Kidney epithelial cell (primary cell): ENCODE measurements at regions not wholly inside any gene's neighbourhood (a gene's known extent, or its start where the extent isn't known, plus 50 kb on each side); places are given as distances from the start of the nearest gene placed in this dataset.

Experiments used
- DNase-seq: peaks from one replicate; pipeline ENCODE4 v3.0.0-alpha.2; 2010; ENCODE audit warnings: low read depth
- H3K27me3 ChIP-seq: 2 replicates; pipeline ENCODE4 v1.6.0; 2011; ENCODE audit warnings: low read length; ENCODE audit not compliant: control insufficient read depth, insufficient read depth
- H3K36me3 ChIP-seq: 2 replicates; pipeline ENCODE4 v1.5.1; 2011; ENCODE audit warnings: low read length; ENCODE audit not compliant: control insufficient read depth, insufficient read depth
- H3K4me3 ChIP-seq: 2 replicates; pipeline ENCODE4 v1.5.1; 2011; ENCODE audit warnings: low read depth, mild to moderate bottlenecking, control low read depth, low read length
- TF ChIP-seq, protein P1 (sequence below): IDR thresholded peaks from 2 replicates; pipeline ENCODE4 v1.5.1; 2011; ENCODE audit warnings: mild to moderate bottlenecking, moderate library complexity, low read length, control low read depth, inconsistent platforms; ENCODE audit not compliant: insufficient read depth, poor library complexity, severe bottlenecking

DNA sequence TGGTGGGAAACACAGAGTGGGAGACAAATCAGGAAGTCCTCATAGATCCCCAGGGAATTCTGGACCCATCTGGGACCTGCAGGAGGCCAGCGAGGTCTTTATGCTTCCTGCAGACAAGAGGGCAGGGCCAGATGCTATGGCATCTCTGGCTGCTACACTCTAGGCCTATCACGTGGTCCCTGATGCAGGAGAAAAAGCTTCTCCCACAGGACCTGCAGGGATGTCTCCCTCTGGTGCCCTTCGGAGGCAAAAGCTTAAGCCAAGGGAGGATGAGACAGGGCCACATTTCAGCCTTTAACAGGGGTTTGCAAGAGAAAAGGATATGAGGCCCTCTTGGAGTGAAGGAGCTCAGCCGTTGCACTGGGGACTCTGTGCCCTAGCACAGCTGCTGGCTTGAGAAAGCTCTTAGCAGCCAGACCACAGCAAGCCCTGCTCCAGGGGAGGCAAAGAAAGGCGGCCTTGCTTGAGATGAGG lies 243.0 kb downstream of the C1orf94 start:
- Histone ChIP-seq H3K27me3 (no peaks in the 10 kb centered on the region), H3K4me3 (no peak overlapping the region), H3K36me3 (no peaks in the 10 kb centered on the region)
- TF ChIP-seq, protein P1, sequence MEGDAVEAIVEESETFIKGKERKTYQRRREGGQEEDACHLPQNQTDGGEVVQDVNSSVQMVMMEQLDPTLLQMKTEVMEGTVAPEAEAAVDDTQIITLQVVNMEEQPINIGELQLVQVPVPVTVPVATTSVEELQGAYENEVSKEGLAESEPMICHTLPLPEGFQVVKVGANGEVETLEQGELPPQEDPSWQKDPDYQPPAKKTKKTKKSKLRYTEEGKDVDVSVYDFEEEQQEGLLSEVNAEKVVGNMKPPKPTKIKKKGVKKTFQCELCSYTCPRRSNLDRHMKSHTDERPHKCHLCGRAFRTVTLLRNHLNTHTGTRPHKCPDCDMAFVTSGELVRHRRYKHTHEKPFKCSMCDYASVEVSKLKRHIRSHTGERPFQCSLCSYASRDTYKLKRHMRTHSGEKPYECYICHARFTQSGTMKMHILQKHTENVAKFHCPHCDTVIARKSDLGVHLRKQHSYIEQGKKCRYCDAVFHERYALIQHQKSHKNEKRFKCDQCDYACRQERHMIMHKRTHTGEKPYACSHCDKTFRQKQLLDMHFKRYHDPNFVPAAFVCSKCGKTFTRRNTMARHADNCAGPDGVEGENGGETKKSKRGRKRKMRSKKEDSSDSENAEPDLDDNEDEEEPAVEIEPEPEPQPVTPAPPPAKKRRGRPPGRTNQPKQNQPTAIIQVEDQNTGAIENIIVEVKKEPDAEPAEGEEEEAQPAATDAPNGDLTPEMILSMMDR: no peak
- DNase-seq: no peak

DNA sequence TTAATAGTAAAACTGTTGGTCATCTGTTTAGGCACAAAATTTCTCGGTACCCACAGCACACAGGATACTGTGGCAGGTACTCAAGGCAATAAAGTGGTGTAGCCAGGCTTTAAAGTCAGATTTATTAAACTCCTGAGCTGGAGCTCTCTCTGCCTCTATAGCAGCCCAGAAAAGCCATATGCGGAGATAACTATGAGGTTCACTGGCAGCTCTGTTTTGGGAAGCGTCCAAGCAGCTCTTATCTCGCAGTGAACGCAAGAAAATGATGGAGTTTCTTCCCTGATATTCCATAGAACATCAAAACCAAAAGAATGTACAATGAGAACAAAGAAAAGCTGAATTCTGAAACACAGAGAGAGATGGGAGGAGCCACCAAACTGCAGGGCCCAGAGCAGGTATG lies 248.3 kb downstream of the C1orf94 start:
- TF ChIP-seq, protein P1: no peak
- DNase-seq: no peak

DNA sequence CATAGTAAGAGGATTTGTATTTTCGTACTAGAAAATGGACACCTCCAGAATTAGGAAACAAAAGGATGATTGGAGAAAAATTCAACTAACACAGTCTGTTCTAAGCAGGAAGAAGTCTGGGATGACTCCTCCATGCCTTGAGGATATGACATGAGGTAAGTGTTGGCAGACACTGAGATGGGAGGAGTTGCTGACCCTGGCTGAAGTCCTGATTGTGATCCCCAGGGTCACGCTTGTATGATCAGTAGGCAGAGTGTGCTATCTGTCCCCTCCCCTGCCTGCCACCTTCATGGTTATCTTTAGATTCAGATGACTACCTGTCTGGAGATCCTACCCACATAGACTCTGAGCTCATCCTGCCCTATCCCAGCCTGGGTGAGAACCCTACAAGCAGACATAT lies 249.1 kb downstream of the C1orf94 start:
- Histone ChIP-seq H3K36me3 (no peaks in the 10 kb centered on the region), H3K4me3 (no peak overlapping the region), H3K27me3 (no peaks in the 10 kb centered on the region)
- TF ChIP-seq, protein P1: no peak
- no peak for DNase-seq

More for the DNA sequence above, 248.3 kb downstream of the C1orf94 start:
- H3K4me3 ChIP-seq: no peak overlapping the region
- no peaks in the 10 kb centered on the region for H3K27me3 ChIP-seq
- H3K36me3 ChIP-seq: no peaks in the 10 kb centered on the region

DNA sequence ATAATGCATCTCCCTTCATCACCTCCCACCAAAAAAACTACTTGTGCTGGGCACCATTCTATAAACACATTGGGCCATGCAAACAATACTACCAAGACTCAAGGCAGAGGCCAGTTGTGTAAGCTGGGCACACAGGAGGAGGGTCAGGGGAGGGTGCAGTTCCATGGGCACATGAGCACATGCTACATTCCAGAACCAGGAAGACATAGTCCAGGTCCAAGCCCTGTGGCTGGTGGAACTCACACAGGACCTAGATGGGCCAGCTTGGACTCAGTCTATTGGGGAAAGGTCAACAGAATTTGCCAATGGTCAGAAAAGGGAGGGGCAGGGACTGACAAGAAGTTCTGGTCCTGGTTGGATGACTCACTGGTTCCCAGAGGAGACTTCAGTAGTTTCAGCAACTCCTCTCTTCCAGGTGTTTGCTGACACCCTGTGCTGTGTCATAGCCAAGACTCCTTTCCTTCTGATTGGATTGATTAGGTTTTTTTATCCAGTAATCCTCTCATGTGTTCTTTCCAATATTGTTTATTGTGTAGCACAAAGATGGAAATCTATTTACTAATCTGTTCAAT lies 249.7 kb downstream of the C1orf94 start:
- no peak for DNase-seq
- H3K36me3 ChIP-seq: no peaks in the 10 kb centered on the region
- no peak overlapping the region for H3K4me3 ChIP-seq
- H3K27me3 ChIP-seq: no peaks in the 10 kb centered on the region
- TF ChIP-seq, protein P1: no peak

DNA sequence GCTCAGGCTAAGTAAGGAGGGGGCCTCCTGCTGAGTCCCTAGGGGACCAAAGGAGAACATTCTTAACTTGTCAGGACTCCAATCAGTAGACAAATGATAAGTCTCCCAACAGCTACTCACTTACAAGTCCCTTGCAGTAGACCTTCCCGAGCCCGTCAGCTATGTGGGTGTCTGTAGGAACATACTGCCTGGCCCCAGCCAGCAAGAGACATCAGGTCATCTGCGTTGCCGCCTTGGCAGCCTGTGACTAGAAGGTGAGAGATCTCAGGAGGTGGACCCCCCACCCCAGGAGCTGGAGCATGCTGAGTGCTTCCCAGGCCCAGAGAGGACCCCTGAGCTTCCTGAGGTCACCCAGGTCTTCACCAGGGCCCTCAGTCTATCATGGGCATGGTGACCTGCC lies 250.5 kb downstream of the C1orf94 start:
- Histone ChIP-seq H3K4me3 (no peak overlapping the region), H3K36me3 (no peaks in the 10 kb centered on the region), H3K27me3 (no peaks in the 10 kb centered on the region)
- DNase-seq: no peak
- TF ChIP-seq, protein P1: no peak

DNA sequence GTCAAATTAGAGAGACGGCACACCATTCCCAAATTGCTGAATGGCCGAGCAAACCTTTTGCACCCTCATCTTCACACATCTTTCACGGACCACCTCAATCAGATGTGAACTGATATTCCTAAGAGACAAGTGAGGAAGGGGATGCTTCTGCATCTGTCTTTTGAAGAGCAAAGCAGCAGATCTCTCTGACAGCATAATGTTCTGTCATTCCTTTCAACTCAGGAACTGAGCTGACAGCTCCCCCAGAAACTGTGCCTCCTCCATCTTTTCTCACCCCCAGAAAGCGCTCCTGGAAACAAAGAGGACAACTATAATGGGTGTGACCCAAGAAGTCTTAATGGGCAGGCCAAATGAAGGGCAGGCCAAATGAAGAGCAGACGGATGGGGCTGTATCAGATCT lies 256.4 kb downstream of the C1orf94 start:
- TF ChIP-seq, protein P1: no peak
- no peak for DNase-seq
- H3K36me3 ChIP-seq: no peaks in the 10 kb centered on the region
- no peaks in the 10 kb centered on the region for H3K27me3 ChIP-seq
- H3K4me3 ChIP-seq: no peak overlapping the region
